ENCODE measurements at regions not wholly inside any gene's neighbourhood (a gene's known extent, or its start where the extent isn't known, plus 50 kb on each side); places are given as distances from the start of the nearest gene placed in this dataset.
"Not testable (repeated sequence)": the region's sequence is repeated elsewhere in the genome, so short reads cannot be mapped to it uniquely, and the experiment has no call there.

DNA sequence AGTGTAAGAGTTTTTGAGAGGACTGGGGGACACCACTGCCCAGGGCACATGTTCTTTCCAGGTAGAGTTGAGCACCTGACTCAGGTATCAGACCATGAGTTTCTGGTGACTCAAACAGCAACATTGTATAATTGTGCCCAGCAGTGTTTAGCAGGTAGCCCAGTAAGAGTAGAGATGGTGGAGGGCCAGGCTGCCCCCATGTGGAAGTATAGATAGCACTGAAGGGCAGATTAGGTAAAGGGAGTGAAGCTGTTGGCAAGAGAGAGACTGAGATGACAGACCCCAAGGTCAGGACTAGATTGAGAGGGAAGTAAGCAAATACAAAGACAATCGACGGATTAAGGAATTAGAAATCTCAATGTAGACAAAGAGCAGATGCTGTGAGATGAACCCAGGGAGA lies 74.6 kb downstream of the TRIM42 start:
- DNase-seq (ENCODE audit: low read depth in 1 of 2, low spot score in 1 of 2) = no peak

DNA sequence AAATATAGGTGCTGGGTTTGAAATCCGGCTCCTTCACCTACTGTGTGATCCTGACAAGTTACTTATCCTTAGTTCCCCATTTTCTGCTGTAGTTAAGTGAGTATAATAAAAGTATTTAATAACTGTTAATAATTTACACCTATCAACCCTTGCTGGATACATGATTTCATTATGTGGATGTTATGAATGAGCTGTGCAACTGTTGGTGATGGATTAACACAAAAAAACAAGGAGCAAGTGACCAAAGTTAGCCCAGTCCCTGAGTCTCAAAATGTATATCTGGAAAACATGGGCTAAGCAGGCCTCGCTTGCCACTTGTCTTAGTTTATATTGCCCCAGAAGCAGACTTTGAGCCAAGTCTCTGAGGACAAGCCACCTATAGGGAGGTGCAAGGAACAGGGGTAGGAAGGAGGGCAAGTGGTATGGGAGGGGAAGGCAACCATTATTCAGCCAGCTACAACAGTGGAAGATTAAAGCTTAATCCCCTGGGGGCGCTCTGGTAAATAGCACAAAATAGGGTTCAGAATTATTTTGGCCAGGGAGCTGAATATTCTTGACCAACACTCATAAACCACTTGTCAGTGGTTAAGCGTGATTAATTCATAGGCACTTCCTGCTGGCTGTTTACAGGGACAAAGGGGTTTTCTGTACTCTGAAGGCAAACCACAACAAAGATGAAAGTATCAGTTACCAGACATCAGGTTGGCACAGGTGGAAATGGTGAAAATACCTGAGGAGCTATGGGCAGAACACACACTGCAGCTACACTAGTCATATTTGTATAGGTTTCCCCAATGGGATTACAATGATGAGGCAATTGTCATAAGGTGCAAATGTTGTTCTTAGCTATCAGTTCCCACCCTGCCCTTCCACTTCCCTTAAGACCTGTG lies 76.2 kb downstream of the TRIM42 start:
- no peak for DNase-seq (ENCODE audit: low read depth in 1 of 2, low spot score in 1 of 2)

- DNase-seq (ENCODE audit: low read depth in 1 of 2, low spot score in 1 of 2) = no peak
Measured at GRCh38 chr3:140754936-140755335, 77.1 kb downstream of the TRIM42 start.

DNA sequence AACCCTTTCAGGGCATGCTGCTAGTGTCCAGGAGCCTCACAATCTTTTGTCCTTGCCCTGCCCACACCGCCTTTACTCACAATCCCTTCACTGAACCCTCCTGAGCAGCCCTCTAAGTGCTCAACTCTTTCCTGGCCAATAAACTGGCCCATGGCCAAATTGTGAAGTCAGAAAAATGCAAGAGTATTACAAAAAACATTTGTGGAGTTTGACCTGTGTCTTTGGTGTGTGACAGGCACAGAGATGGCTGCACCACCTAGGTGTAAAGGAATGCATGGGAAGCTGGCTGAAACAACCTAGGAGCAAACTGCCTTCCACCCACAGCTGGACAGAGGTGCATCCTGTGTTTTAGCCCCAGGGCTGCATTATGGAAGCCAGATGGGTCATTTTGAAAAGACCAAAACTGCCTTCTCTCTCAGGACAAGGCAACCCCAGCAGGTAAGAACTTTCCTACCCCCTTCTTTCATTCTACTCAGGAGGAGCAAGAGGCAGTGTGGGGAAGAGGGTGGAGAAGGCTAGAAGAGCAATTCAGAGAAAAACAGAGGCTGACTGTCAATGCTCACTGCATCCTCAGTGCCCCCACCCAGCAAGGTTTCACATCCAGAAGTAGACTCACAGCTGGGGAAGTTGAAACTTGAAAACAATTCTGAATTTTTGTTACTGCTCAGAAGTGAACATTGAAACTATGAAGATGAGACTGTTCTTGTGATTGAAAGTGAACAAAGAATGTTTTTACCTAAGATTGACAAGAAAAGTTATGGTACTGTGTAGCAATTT lies 78.6 kb downstream of the TRIM42 start:
- DNase-seq (ENCODE audit: low read depth in 1 of 2, low spot score in 1 of 2) = no peak

DNA sequence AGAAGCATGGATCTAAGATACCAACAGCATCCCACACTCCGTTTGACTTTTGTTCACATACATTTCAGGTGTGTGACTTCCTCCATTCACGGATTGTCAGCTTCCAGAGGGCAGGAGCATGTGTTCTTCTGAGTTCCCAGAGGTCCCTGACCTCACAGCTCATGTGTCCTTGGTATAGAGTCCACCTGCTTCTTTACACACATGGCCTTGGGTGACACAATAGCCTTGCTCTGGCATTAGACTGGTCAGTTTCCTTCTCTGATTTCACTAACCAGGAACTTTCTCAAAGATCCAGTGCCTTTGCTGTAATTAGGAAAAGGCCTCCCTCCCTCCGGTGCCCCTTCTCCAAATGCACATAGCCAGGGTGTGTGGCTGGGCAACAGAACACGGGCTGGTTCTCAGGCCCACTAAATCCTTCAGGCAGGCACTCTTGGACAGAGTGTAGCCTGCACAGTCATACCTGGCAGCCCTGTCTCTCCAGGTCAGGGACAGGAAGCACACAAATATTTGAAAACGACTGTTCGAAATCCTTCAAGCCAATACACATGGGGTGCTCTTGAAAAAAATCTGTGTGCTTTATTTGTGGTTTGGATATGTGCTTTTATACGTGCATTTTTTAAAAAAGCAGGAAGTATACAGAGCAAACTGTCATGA lies 81.1 kb downstream of the TRIM42 start:
- no peak for DNase-seq (ENCODE audit: low read depth in 1 of 2, low spot score in 1 of 2)

DNA sequence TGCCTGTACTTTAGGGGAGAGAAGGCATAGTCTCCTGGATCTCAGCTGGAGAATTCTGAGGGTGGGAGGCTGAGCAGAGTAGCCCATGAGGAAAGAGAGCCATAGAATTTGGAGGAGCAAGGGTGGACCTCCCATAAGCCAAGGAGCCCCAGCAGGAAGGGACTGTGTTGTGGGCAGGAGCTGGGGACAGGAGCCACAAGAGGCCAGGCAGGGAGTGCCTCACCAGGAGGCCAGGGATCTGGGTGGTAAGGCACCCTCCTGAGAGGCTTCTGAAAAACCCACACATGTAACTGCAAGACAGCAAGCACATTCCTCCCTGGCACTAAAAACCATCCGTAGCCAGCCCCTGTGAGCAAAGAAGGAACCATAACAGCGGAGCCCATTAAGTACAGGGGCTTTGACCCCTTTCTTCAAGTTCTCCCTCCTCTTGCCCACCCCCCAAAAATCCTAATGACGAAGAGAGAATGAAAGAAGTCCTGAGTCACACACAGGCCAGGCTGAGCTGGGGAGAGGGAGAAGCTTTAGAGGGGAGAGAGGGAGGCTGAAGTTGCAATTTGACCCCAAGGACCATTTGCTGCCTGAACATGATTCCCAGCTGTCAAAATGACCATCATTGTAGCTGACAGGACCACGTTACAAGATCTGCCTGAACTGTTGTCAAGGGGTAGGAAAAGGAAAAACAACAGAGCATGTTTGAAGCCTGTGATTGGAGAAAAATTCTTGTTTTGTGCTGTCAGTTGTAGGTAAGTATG lies 82.6 kb downstream of the TRIM42 start:
- DNase-seq (ENCODE audit: low read depth in 1 of 2, low spot score in 1 of 2) = no peak

GRCh38 chr3:140761076-140761639 lies 83.3 kb downstream of the TRIM42 start:
- DNase-seq (ENCODE audit: low read depth in 1 of 2, low spot score in 1 of 2) = no peak

DNA sequence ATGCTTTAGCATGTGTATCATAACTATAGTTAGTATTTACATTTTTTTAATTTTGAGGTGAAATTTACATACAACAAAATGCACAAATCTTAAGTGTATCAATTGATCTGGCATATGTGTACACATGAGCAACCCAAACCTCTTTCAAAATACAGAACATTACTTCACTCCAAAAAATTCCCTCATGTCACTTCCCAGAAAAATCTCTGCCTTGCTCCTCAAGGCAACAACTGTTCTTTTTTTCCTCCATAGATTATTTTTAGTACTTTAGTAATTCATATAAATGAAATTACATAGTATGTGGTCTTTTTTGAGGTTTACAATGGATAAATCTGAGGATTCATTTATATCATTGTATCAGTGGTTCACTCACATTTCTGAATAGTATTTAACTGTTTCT lies 84.9 kb downstream of the TRIM42 start:
- no peak for DNase-seq (ENCODE audit: low read depth in 1 of 2, low spot score in 1 of 2)

DNA sequence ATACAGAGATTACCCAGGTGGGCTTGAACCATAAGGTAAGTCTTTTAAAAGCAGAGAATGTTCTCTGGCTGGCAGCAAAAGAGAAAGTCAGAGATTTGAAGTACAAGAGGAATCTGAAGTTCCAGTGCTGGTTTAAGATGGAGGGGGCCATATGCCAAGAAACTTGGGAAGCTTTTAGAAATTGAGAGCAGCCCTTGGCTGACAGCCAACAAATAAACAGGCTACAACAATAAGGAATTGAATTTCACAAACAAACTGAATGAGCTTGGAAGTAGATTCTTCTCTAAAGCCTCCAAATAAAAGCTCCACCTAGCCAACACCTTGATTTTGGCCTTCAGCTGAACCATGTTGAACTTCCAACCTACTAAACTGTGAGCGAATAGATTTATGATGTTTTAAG lies 85.7 kb downstream of the TRIM42 start:
- DNase-seq (ENCODE audit: low read depth in 1 of 2, low spot score in 1 of 2) = no peak

DNA sequence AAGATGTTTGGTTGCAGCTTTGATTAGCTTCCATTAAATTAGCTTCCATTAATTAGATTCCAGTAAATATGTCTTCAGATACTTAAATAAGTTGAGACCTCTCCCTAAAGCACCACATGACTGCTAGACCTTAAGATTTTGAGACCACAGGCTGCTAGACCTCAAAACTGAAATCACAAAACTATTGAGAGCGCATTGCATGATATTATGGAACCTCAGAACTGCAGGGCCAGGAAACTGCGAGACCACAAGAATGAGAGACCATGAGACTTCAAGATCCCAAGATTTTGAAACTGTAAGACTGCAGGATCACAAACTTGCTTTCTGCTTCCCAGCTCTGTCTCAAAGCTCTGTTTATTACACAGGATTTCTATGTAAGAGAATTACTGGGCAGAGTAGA lies 87.4 kb downstream of the TRIM42 start:
- DNase-seq (ENCODE audit: low read depth in 1 of 2, low spot score in 1 of 2) = no peak

- DNase-seq (ENCODE audit: low read depth in 1 of 2, low spot score in 1 of 2) = no peak
Measured at GRCh38 chr3:140766465-140766864, 88.6 kb downstream of the TRIM42 start.

GRCh38 chr3:140767566-140767965 lies 89.7 kb downstream of the TRIM42 start:
- no peak for DNase-seq (ENCODE audit: low read depth in 1 of 2, low spot score in 1 of 2)

- no peak for DNase-seq (ENCODE audit: low read depth in 1 of 2, low spot score in 1 of 2)
Measured at GRCh38 chr3:140768941-140769340, 91.1 kb downstream of the TRIM42 start.

GRCh38 chr3:140769951-140770350 lies 92.1 kb downstream of the TRIM42 start:
- no peak for DNase-seq (ENCODE audit: low read depth in 1 of 2, low spot score in 1 of 2)

GRCh38 chr3:140770977-140771667 lies 93.3 kb downstream of the TRIM42 start:
- DNase-seq (ENCODE audit: low read depth in 1 of 2, low spot score in 1 of 2) = no peak

GRCh38 chr3:140777631-140778233 lies 99.9 kb downstream of the TRIM42 start:
- no peak for DNase-seq (ENCODE audit: low read depth in 1 of 2, low spot score in 1 of 2)

GRCh38 chr3:140791368-140791767 lies 113.5 kb downstream of the TRIM42 start:
- no peak for DNase-seq (ENCODE audit: low read depth in 1 of 2, low spot score in 1 of 2)

DNA sequence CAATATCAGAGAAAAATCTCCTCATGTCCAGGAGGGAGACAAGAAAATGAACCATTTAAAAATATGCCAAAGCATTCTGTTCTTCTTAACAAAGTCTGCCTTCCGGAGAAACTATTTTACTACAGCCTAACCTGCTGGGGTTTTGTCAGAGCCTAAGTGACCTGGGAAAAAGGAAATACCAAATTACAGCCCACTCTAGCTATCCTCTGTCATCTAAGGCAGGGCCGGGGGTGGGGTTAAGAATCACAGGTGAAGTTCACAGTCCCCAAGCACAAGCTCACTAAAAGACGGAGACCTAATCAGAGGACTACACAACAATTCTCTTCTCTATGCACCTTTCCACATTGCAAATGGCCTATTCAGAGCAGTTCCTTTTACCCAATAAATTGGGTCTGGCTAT lies 116.6 kb downstream of the TRIM42 start:
- DNase-seq (ENCODE audit: low read depth in 1 of 2, low spot score in 1 of 2) = no peak

- not testable (repeated sequence) for DNase-seq (ENCODE audit: low read depth in 1 of 2, low spot score in 1 of 2)
Measured at GRCh38 chr3:140802898-140803297, 125.0 kb downstream of the TRIM42 start.

DNA sequence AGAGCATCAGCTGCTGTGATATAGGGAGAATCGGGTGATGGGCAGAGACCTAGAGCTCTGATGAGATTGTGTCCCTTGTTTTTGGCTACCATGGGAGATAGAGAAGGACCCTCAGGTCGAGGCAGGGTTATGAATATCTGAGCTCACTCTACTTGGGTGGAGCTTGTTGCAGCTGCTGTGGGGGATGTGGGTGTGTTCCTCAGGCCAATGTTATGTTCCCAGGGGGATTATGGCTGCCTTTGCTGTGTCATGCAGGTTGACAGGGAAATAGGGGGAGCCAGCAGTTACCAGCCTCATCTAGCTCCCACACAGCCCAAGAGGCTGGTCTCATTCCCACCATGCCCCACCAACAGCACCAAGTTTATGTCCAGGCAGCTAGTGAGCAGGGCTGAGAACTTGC lies 131.5 kb downstream of the TRIM42 start:
- DNase-seq (ENCODE audit: low read depth in 1 of 2, low spot score in 1 of 2) = no peak

All from activated CD4-positive, alpha-beta T cell treated with anti-CD3 and anti-CD28 coated beads, Interleukin-2, amount 50 U/mL, for 24 hours (primary cell).